IMR-90 (cell line): ENCODE measurements at regions not wholly inside any gene's neighbourhood (a gene's known extent, or its start where the extent isn't known, plus 50 kb on each side); places are given as distances from the start of the nearest gene placed in this dataset.

Source experiments
- ATAC-seq: fragments of 200-7000 bp; cut with Tn5 transposase; 2 replicates; pipeline ENCODE4 v1.9.1; 2020; ENCODE audit warnings: low read depth, mild to moderate bottlenecking, moderate library complexity
- BruUV-seq: library from RNA; stranded (reverse); fragments of 400-500 nt; replicated peaks from 2 replicates; lab custom pipeline; 2021; lab: Mats Ljungman, UMichigan
- CTCF ChIA-PET: fragments of 300-600 bp; formaldehyde crosslinking; extraction: SDS; loops from one replicate; lab custom pipeline; 2021; ENCODE audit warnings: antibody characterized with exemption; lab: Yijun Ruan, JAX
- POLR2A ChIA-PET: fragments of 300-600 bp; sonication (Branson Sonifier 250); formaldehyde crosslinking; loops from one replicate; lab custom pipeline; 2022; ENCODE audit warnings: antibody characterized with exemption; ENCODE audit not compliant: unreplicated experiment; lab: Charles Lee
- DNase-seq: peaks from one replicate; pipeline ENCODE4 v3.0.0; 2013
- H2AFZ ChIP-seq: replicated peaks from 2 replicates; pipeline ENCODE3; 2013; ENCODE audit warnings: low read length, mild to moderate bottlenecking; ENCODE audit not compliant: poor library complexity
- H2AK5ac ChIP-seq: 2 replicates; pipeline ENCODE4 v1.6.1; 2013; ENCODE audit warnings: low read depth, low read length, inconsistent platforms
- H2AK9ac ChIP-seq: replicated peaks from 2 replicates; pipeline ENCODE3; 2013; ENCODE audit warnings: mild to moderate bottlenecking, low read depth, low read length, moderate library complexity; ENCODE audit not compliant: poor library complexity
- H2BK120ac ChIP-seq: 2 replicates; pipeline ENCODE4 v1.6.1; 2013; ENCODE audit warnings: low read depth, low read length, inconsistent platforms
- H2BK15ac ChIP-seq: 3 replicates; pipeline ENCODE4 v1.6.1; 2013; ENCODE audit warnings: low read depth, low read length, inconsistent platforms
- H2BK20ac ChIP-seq: 2 replicates; pipeline ENCODE4 v1.6.1; 2013; ENCODE audit warnings: low read depth, mild to moderate bottlenecking, inconsistent platforms, low read length, moderate library complexity
- H2BK5ac ChIP-seq: 2 replicates; pipeline ENCODE4 v1.6.1; 2013; ENCODE audit warnings: mild to moderate bottlenecking, low read depth, low read length, inconsistent platforms; ENCODE audit not compliant: poor library complexity, severe bottlenecking
- H3K14ac ChIP-seq: replicated peaks from 2 replicates; pipeline ENCODE4 v1.6.1; 2013; ENCODE audit warnings: low read depth, low read length, inconsistent platforms
- H3K18ac ChIP-seq: 2 replicates; pipeline ENCODE4 v1.6.1; 2013; ENCODE audit warnings: low read depth, low read length, control low read depth
- H3K23ac ChIP-seq: 2 replicates; pipeline ENCODE4 v1.6.1; 2013; ENCODE audit warnings: low read depth, low read length, inconsistent platforms
- H3K27ac ChIP-seq: 2 replicates; pipeline ENCODE4 v1.5.1; 2013; ENCODE audit warnings: mild to moderate bottlenecking, control low read depth, low read length; ENCODE audit not compliant: insufficient read depth
- H3K27me3 ChIP-seq: 2 replicates; pipeline ENCODE4 v1.6.1; 2013; ENCODE audit warnings: low read length; ENCODE audit not compliant: control insufficient read depth, insufficient read depth
- H3K36me3 ChIP-seq: 2 replicates; pipeline ENCODE4 v1.6.1; 2013; ENCODE audit warnings: low read length, mixed read lengths; ENCODE audit not compliant: control insufficient read depth, insufficient read depth
- H3K4ac ChIP-seq: 2 replicates; pipeline ENCODE4 v1.6.1; 2013; ENCODE audit warnings: low read depth, low read length, inconsistent platforms
- H3K4me1 ChIP-seq: 2 replicates; pipeline ENCODE4 v1.6.1; 2013; ENCODE audit warnings: low read length, mixed read lengths; ENCODE audit not compliant: control insufficient read depth, insufficient read depth
- H3K4me2 ChIP-seq: 2 replicates; pipeline ENCODE4 v1.6.1; 2013; ENCODE audit warnings: low read depth, mild to moderate bottlenecking, control low read depth, low read length, moderate library complexity
- H3K4me3 ChIP-seq: 2 replicates; pipeline ENCODE4 v1.5.1; 2013; ENCODE audit warnings: low read depth, mild to moderate bottlenecking, control low read depth, low read length, moderate library complexity; ENCODE audit not compliant: insufficient read depth
- H3K56ac ChIP-seq: 2 replicates; pipeline ENCODE4 v1.6.1; 2013; ENCODE audit warnings: low read length, inconsistent platforms; ENCODE audit not compliant: insufficient read depth; ENCODE audit errors: extremely low read depth
- H3K79me1 ChIP-seq, 2 experiments: 2 replicates each; pipeline ENCODE4 v1.6.1; 2013; ENCODE audit warnings: low read length in 2 of 2, inconsistent platforms in 1 of 2, low read depth in 1 of 2
- H3K9ac ChIP-seq: 2 replicates; pipeline ENCODE4 v1.6.1; 2013; ENCODE audit warnings: low read depth, low read length, control low read depth
- H3K9me1 ChIP-seq: 2 replicates; pipeline ENCODE4 v1.6.1; 2013; ENCODE audit warnings: low read length, inconsistent platforms; ENCODE audit not compliant: insufficient read depth
- H3K9me3 ChIP-seq: 2 replicates; pipeline ENCODE4 v1.6.1; 2013; ENCODE audit warnings: low read length; ENCODE audit not compliant: control insufficient read depth, insufficient read depth
- H4K20me1 ChIP-seq: 2 replicates; pipeline ENCODE4 v1.6.1; 2013; ENCODE audit warnings: low read length, inconsistent platforms; ENCODE audit not compliant: insufficient read depth
- H4K5ac ChIP-seq: 2 replicates; pipeline ENCODE4 v1.6.1; 2013; ENCODE audit warnings: mild to moderate bottlenecking, low read depth, low read length, control low read depth
- H4K8ac ChIP-seq, 2 experiments: 2 replicates each; pipeline ENCODE4 v1.6.1; 2013; ENCODE audit warnings: low read depth in 2 of 2, low read length in 2 of 2, control low read depth in 1 of 2, inconsistent platforms in 1 of 2
- H4K91ac ChIP-seq: 2 replicates; pipeline ENCODE4 v1.6.1; 2013; ENCODE audit warnings: low read depth, low read length, inconsistent platforms; ENCODE audit not compliant: insufficient read depth
- BHLHE40 ChIP-seq: fragments of 150-350 bp; IDR thresholded peaks from 2 replicates; pipeline ENCODE4 v1.6.1; 2016; ENCODE audit warnings: mild to moderate bottlenecking, low read depth, low read length
- CEBPB ChIP-seq: IDR thresholded peaks from 2 replicates; pipeline ENCODE4 v1.6.1; 2012; ENCODE audit warnings: low read depth, low read length, improper control_type of control experiment
- CHD1 ChIP-seq: IDR thresholded peaks from 2 replicates; pipeline ENCODE4 v1.6.1; 2012; ENCODE audit warnings: low read depth, low read length, improper control_type of control experiment
- CTCF ChIP-seq: conservative IDR thresholded peaks from 2 replicates; pipeline ENCODE4 v1.5.1; 2012; ENCODE audit warnings: mild to moderate bottlenecking, low read depth, low read length, improper control_type of control experiment
- ELK1 ChIP-seq: fragments of 150-350 bp; IDR thresholded peaks from 2 replicates; pipeline ENCODE4 v1.6.1; 2016; ENCODE audit warnings: low read depth, mild to moderate bottlenecking, low read length, moderate library complexity, borderline replicate concordance
- FOS ChIP-seq: fragments of 150-350 bp; IDR thresholded peaks from 2 replicates; pipeline ENCODE4 v1.6.1; 2016; ENCODE audit warnings: low read depth, low read length
- MAFK ChIP-seq: IDR thresholded peaks from 2 replicates; pipeline ENCODE4 v1.6.1; 2012; ENCODE audit warnings: low read depth, low read length, improper control_type of control experiment
- MAZ ChIP-seq: IDR thresholded peaks from 2 replicates; pipeline ENCODE4 v1.6.1; 2012; ENCODE audit warnings: low read depth, mild to moderate bottlenecking, low read length, improper control_type of control experiment, moderate library complexity, borderline replicate concordance
- MXI1 ChIP-seq: IDR thresholded peaks from 2 replicates; pipeline ENCODE4 v1.6.1; 2012; ENCODE audit warnings: low read depth, mild to moderate bottlenecking, low read length, moderate library complexity, borderline replicate concordance
- NFE2L2 ChIP-seq: fragments of 150-350 bp; IDR thresholded peaks from 2 replicates; pipeline ENCODE4 v1.6.1; 2016; ENCODE audit warnings: low read depth, mild to moderate bottlenecking, low read length
- POLR2A ChIP-seq: IDR thresholded peaks from 2 replicates; pipeline ENCODE4 v1.6.1; 2012; ENCODE audit warnings: mild to moderate bottlenecking, low read depth, low read length
- RAD21 ChIP-seq: IDR thresholded peaks from 2 replicates; pipeline ENCODE4 v1.6.1; 2012; ENCODE audit warnings: low read length, improper control_type of control experiment
- RCOR1 ChIP-seq: IDR thresholded peaks from 2 replicates; pipeline ENCODE4 v1.6.1; 2012; ENCODE audit warnings: mild to moderate bottlenecking, low read length, improper control_type of control experiment; ENCODE audit not compliant: insufficient replicate concordance
- RFX5 ChIP-seq: IDR thresholded peaks from 2 replicates; pipeline ENCODE4 v1.8.0; 2012; ENCODE audit warnings: low read depth, mild to moderate bottlenecking, low read length, moderate library complexity
- SMC3 ChIP-seq: fragments of 150-350 bp; IDR thresholded peaks from 2 replicates; pipeline ENCODE4 v1.6.1; 2016; ENCODE audit warnings: low read depth, mild to moderate bottlenecking, antibody characterized with exemption, low read length, moderate library complexity
- USF2 ChIP-seq: fragments of 150-350 bp; IDR thresholded peaks from 2 replicates; pipeline ENCODE4 v1.6.1; 2017; ENCODE audit warnings: mild to moderate bottlenecking, antibody characterized with exemption, low read length, low read depth
- WGBS, 2 experiments: methylation state at CpG; one replicate each; pipeline versions ENCODE4 v1.1.5 to v1.1.7; 2013; ENCODE audit warnings: missing lambda C conversion rate in 2 of 2; ENCODE audit not compliant: insufficient read length in 1 of 2; ENCODE audit errors: extremely low coverage in 2 of 2; 5-methylcytosine and 5-hydroxymethylcytosine counted together
- dilution Hi-C: fragments of 300-500 bp; cut with HindIII; formaldehyde crosslinking; loops from one replicate; pipeline ENCODE4 v1.14.3; 2018; ENCODE audit warnings: low sequenced_read_pairs; ENCODE audit not compliant: unreplicated experiment
- in situ Hi-C: fragments of 300-500 bp; cut with MboI; formaldehyde crosslinking; loops from 3 replicates; pipeline ENCODE4 v1.14.3; 2019; ENCODE audit warnings: low sequenced_read_pairs, inconsistent platforms, mixed read lengths
- intact Hi-C: fragments of 100-400 bp; cut with micrococcal nuclease; formaldehyde crosslinking; loops from 2 replicates; pipeline ENCODE4 v1.10.0; 2022

- no peak overlapping the region for H2BK15ac ChIP-seq
- H3K56ac ChIP-seq: no peak overlapping the region
- no peak overlapping the region for H2AFZ ChIP-seq
- BruUV-seq: no TSS peak
- no peak overlapping the region for H2AK9ac ChIP-seq
- H3K9me1 ChIP-seq: no peaks in the 10 kb centered on the region
- H4K5ac ChIP-seq: no peak overlapping the region
- no peak overlapping the region for H3K23ac ChIP-seq
- no peak overlapping the region for H2BK120ac ChIP-seq
- DNase-seq (no peak), ATAC-seq (no peak)
- intact Hi-C loops: no loop called here
- in situ Hi-C loops: no loop called here
- H3K4me1 ChIP-seq: no peaks in the 10 kb centered on the region
- dilution Hi-C loops: no loop called here
- H2AK5ac ChIP-seq: no peak overlapping the region
- H3K18ac ChIP-seq: no peak overlapping the region
- no peak overlapping the region for H2BK5ac ChIP-seq
- no peak overlapping the region for H3K27ac ChIP-seq
- TF ChIP-seq MAFK: no peak
- no peak for TF ChIP-seq ELK1
- no peak for TF ChIP-seq RFX5
- TF ChIP-seq RAD21: no peak
- no peak for TF ChIP-seq CTCF
- TF ChIP-seq NFE2L2: no peak
- TF ChIP-seq POLR2A: no peak
- no peak for TF ChIP-seq MXI1
- TF ChIP-seq CEBPB: no peak
- TF ChIP-seq BHLHE40: no peak
- TF ChIP-seq MAZ: no peak
- TF ChIP-seq SMC3: no peak
- TF ChIP-seq USF2: no peak
- no peak for TF ChIP-seq RCOR1
- TF ChIP-seq FOS: no peak
- no peak for TF ChIP-seq CHD1
- H3K27me3 ChIP-seq: no peaks in the 10 kb centered on the region
- no peak overlapping the region for H3K14ac ChIP-seq
- POLR2A ChIA-PET: no interaction called here
- CTCF ChIA-PET: no interaction called here
- no peaks in the 10 kb centered on the region for H3K9me3 ChIP-seq
- WGBS, 2 experiments: no CpG with 5 or more reads among the region's 5 CpGs
- H2BK20ac ChIP-seq: no peak overlapping the region
- no peak overlapping the region for H4K8ac ChIP-seq
- H3K36me3 ChIP-seq: no peaks in the 10 kb centered on the region
- no peak overlapping the region for H4K91ac ChIP-seq
- H4K20me1 ChIP-seq: no peaks in the 10 kb centered on the region
- no peak overlapping the region for H3K4ac ChIP-seq
- no peak overlapping the region for H3K4me3 ChIP-seq
- no peak overlapping the region for H3K9ac ChIP-seq
- H3K79me1 ChIP-seq: no peaks in the 10 kb centered on the region
- no peak overlapping the region for H3K4me2 ChIP-seq
Measured at GRCh38 chr20:39576771-39577170, 614.6 kb downstream of the DHX35 start.
